Activated CD4-positive, alpha-beta T cell treated with anti-CD3 and anti-CD28 coated beads, Interleukin-2, amount 10 ng/mL, durations not matched to agents 7 days and 5 days (primary cell): ENCODE measurements at regions not wholly inside any gene's neighbourhood (a gene's known extent, or its start where the extent isn't known, plus 50 kb on each side); places are given as distances from the start of the nearest gene placed in this dataset.

Experiments used
- CTCF ChIA-PET: fragments of 350-600 bp; sonication (Branson Sonifier 250); formaldehyde crosslinking; loops from one replicate; lab custom pipeline; 2021; ENCODE audit warnings: antibody characterized with exemption; lab: Charles Lee
- POLR2A ChIA-PET: fragments of 350-600 bp; sonication (Branson Sonifier 250); formaldehyde crosslinking; loops from one replicate; lab custom pipeline; 2021; ENCODE audit warnings: antibody characterized with exemption; lab: Charles Lee
- DNase-seq: peaks from one replicate; pipeline ENCODE4 v3.0.0-alpha.2; 2020
- H3K27ac Mint-ChIP-seq: one replicate; pipeline ENCODE4 v1.8.0; 2021; ENCODE audit warnings: mild to moderate bottlenecking, moderate library complexity, mixed read lengths
- H3K27me3 Mint-ChIP-seq: one replicate; pipeline ENCODE4 v1.8.0; 2021; ENCODE audit warnings: mixed read lengths
- H3K36me3 Mint-ChIP-seq: one replicate; pipeline ENCODE4 v1.8.0; 2021; ENCODE audit warnings: low read depth, mixed read lengths
- H3K4me1 Mint-ChIP-seq: one replicate; pipeline ENCODE4 v1.8.0; 2021; ENCODE audit warnings: mixed read lengths
- H3K4me3 Mint-ChIP-seq: one replicate; pipeline ENCODE4 v1.8.0; 2021; ENCODE audit warnings: mild to moderate bottlenecking, moderate library complexity, mixed read lengths
- H3K9me3 Mint-ChIP-seq: one replicate; pipeline ENCODE4 v1.8.0; 2021; ENCODE audit warnings: mixed read lengths

- H3K27me3 Mint-ChIP-seq: no peaks in the 10 kb centered on the region
- ChIA-PET CTCF (no interaction called here), POLR2A (no interaction called here)
- no peak overlapping the region for H3K27ac Mint-ChIP-seq
- H3K36me3 Mint-ChIP-seq: no peaks in the 10 kb centered on the region
- DNase-seq: no peak
- H3K4me3 Mint-ChIP-seq: no peak overlapping the region
- no peaks in the 10 kb centered on the region for H3K4me1 Mint-ChIP-seq
- no peaks in the 10 kb centered on the region for H3K9me3 Mint-ChIP-seq
Observed at GRCh38 chr18:22606563-22607283, 189.0 kb upstream of the CTAGE1 start.

GRCh38 chr18:22607284-22607635 lies 189.5 kb upstream of the CTAGE1 start:
- ChIA-PET POLR2A (no interaction called here), CTCF (no interaction called here)
- no peak overlapping the region for H3K4me3 Mint-ChIP-seq
- no peak overlapping the region for H3K27ac Mint-ChIP-seq
- H3K27me3 Mint-ChIP-seq: no peaks in the 10 kb centered on the region
- no peaks in the 10 kb centered on the region for H3K4me1 Mint-ChIP-seq
- H3K36me3 Mint-ChIP-seq: no peaks in the 10 kb centered on the region
- H3K9me3 Mint-ChIP-seq: no peaks in the 10 kb centered on the region
- no peak for DNase-seq

DNA sequence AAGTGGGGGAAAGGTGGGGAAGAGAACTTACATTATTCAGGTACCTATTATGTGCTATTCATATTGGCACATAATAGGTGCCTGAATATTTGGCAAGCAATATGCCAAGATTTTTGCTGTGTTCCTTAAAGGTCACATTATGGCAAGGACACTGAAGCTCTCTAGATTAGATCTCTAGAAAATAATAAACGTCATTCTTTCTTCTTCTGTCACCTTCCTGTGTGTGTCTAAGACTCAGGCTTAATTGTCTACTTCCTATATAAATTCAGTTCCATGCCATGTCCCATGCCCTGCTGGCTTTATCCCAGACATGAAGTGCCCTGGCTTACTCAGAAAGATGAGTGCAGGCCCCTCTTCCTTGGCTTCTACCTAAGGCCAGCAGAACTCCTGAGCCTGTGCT lies 191.1 kb upstream of the CTAGE1 start:
- Mint-ChIP-seq H3K27ac (no peak overlapping the region), H3K9me3 (no peaks in the 10 kb centered on the region), H3K4me3 (no peak overlapping the region), H3K36me3 (no peaks in the 10 kb centered on the region), H3K27me3 (no peaks in the 10 kb centered on the region), H3K4me1 (no peaks in the 10 kb centered on the region)
- no peak for DNase-seq
- ChIA-PET POLR2A (no interaction called here), CTCF (no interaction called here)

DNA sequence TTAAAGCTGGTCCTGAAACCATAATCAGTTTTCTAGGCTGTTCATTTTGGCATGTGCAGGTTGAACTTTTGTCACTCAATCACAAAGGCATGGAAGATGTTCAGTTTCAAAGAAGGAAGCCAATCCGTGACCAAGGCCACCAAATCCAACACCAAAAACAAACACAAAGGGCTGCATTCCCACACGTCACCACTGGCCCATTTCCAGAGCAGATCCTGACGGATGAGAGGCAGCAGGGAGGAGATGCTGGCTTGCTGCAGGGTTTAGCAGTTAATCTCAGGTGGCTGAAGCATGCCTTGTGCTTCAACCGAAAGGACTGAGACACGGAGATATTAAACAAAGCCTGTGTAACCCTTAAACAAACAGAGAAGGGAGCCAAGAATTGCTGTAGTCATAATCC lies 191.9 kb upstream of the CTAGE1 start:
- no peak for DNase-seq
- no peaks in the 10 kb centered on the region for H3K9me3 Mint-ChIP-seq
- H3K4me1 Mint-ChIP-seq: no peaks in the 10 kb centered on the region
- H3K27ac Mint-ChIP-seq: no peak overlapping the region
- H3K4me3 Mint-ChIP-seq: no peak overlapping the region
- H3K27me3 Mint-ChIP-seq: no peaks in the 10 kb centered on the region
- no peaks in the 10 kb centered on the region for H3K36me3 Mint-ChIP-seq
- ChIA-PET POLR2A (no interaction called here), CTCF (no interaction called here)

DNA sequence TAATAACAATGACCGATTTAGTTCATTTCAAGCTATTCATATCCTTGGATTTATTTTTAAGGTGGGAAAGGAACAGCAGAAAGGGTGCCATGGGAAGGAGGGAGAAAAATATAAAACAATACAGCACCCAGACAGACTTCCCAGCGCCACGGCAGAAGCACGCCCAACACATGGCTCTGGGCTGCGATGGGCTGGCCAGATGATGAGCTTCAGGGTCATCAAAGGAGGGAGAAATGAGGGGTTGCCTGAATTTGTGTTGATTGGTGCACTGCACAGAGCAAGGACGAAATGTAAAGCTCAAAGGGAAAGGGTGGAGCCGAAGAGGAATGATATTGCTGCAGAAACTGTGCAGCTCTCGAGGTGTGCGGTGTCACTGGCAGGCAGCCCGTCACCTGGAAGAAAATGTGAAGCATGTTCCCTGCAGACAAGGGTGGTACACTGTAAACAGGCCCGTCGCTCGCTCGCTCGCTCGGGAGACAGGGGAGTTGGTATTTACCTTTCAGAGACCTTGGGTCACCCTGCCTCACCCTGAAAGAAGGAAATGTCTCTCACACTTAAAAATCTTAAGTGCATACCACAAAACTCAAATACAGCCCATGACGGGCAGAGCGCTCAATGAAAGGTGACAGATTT lies 195.5 kb upstream of the CTAGE1 start:
- Mint-ChIP-seq H3K4me1 (no peaks in the 10 kb centered on the region), H3K36me3 (no peaks in the 10 kb centered on the region), H3K27me3 (peaks cover 3% of the 10 kb centered on the region), H3K9me3 (peaks cover 2% of the 10 kb centered on the region), H3K4me3 (no peak overlapping the region), H3K27ac (no peak overlapping the region)
- DNase-seq: no peak
- ChIA-PET POLR2A (no interaction called here), CTCF (no interaction called here)

DNA sequence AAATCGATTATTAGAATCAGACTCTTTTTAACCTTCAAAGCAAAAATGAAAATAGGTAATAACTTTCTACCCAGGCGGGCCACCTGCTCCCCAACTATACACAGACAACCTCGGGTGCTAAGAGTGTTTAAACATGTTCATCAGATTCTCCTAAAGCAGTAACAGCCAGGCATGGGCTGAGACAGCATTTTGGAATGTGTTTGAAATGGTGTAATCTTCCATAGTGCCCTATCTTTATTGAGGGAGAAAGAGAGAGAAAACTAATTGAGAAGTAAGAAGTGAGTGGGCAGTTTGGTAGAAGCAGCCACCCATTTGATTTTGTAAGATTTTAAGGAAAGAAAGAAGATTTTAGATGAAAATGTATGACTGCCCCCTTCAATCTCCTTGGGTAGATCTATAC lies 196.1 kb upstream of the CTAGE1 start:
- peaks cover 3% of the 10 kb centered on the region for H3K27me3 Mint-ChIP-seq
- DNase-seq: no peak
- H3K36me3 Mint-ChIP-seq: no peaks in the 10 kb centered on the region
- ChIA-PET POLR2A (no interaction called here), CTCF (no interaction called here)
- no peaks in the 10 kb centered on the region for H3K4me1 Mint-ChIP-seq
- no peak overlapping the region for H3K4me3 Mint-ChIP-seq
- H3K9me3 Mint-ChIP-seq: peaks cover 2% of the 10 kb centered on the region
- H3K27ac Mint-ChIP-seq: no peak overlapping the region

GRCh38 chr18:22623513-22623912 lies 205.8 kb upstream of the CTAGE1 start:
- Mint-ChIP-seq H3K36me3 (no peaks in the 10 kb centered on the region), H3K27me3 (no peaks in the 10 kb centered on the region), H3K4me1 (no peaks in the 10 kb centered on the region), H3K27ac (no peak overlapping the region), H3K4me3 (no peak overlapping the region), H3K9me3 (no peaks in the 10 kb centered on the region)
- no peak for DNase-seq
- ChIA-PET POLR2A (no interaction called here), CTCF (no interaction called here)

DNA sequence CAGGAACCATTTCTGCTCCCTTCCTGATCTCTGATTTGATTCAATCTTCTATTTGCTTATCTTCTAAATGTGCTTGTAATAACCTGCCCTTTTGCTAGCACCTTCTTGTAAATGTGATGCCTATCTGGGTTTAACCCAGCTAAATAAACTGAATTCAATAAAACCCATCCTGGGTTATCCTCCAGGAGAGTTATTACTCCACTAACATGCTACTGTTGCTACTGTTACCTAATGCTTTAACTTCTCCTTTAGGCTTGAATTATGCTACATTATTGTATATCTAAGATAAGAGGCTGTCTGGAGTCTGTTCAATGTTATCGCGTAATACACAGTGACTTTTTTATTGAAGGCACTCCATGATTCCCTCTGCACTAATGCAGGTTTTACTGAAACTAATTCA lies 206.5 kb upstream of the CTAGE1 start:
- no peaks in the 10 kb centered on the region for H3K36me3 Mint-ChIP-seq
- ChIA-PET CTCF (no interaction called here), POLR2A (no interaction called here)
- no peaks in the 10 kb centered on the region for H3K27me3 Mint-ChIP-seq
- H3K9me3 Mint-ChIP-seq: no peaks in the 10 kb centered on the region
- H3K4me3 Mint-ChIP-seq: no peak overlapping the region
- no peaks in the 10 kb centered on the region for H3K4me1 Mint-ChIP-seq
- DNase-seq: no peak
- no peak overlapping the region for H3K27ac Mint-ChIP-seq

- ChIA-PET CTCF (no interaction called here), POLR2A (no interaction called here)
- Mint-ChIP-seq H3K36me3 (no peaks in the 10 kb centered on the region), H3K4me3 (no peak overlapping the region), H3K4me1 (no peaks in the 10 kb centered on the region), H3K27me3 (no peaks in the 10 kb centered on the region), H3K27ac (no peak overlapping the region), H3K9me3 (no peaks in the 10 kb centered on the region)
- no peak for DNase-seq
Observed at GRCh38 chr18:22625406-22625805, 207.7 kb upstream of the CTAGE1 start.

- POLR2A ChIA-PET: no interaction called here
- no peaks in the 10 kb centered on the region for H3K9me3 Mint-ChIP-seq
- CTCF ChIA-PET: no interaction called here
Observed at GRCh38 chr18:22626771-22627170, 209.1 kb upstream of the CTAGE1 start.

DNA sequence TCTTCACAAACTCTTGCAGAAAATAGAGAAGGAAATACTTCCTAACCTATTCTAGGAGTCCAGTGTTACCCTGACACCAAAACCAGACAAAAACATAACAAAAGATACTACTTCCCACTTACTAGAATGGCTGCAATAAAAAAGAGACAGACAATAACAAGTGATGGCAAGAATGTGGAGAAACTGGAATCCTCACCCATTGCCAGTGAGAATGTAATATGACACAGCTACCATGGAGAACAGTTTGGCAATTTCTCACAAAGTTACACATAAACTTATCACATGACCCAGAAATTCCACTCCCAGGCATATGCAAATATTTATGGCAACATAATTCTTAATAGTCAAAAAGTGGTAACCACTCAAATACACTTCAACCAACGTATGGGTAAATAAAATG lies 209.8 kb upstream of the CTAGE1 start:
- no peaks in the 10 kb centered on the region for H3K36me3 Mint-ChIP-seq
- no peaks in the 10 kb centered on the region for H3K4me1 Mint-ChIP-seq
- no peak overlapping the region for H3K4me3 Mint-ChIP-seq
- no peaks in the 10 kb centered on the region for H3K9me3 Mint-ChIP-seq
- H3K27ac Mint-ChIP-seq: no peak overlapping the region
- ChIA-PET CTCF (no interaction called here), POLR2A (no interaction called here)
- H3K27me3 Mint-ChIP-seq: no peaks in the 10 kb centered on the region
- no peak for DNase-seq

More at GRCh38 chr18:22626771-22627170, 209.1 kb upstream of the CTAGE1 start:
- H3K4me1 Mint-ChIP-seq: no peaks in the 10 kb centered on the region
- no peak for DNase-seq
- no peaks in the 10 kb centered on the region for H3K27me3 Mint-ChIP-seq
- no peak overlapping the region for H3K27ac Mint-ChIP-seq
- H3K4me3 Mint-ChIP-seq: no peak overlapping the region
- H3K36me3 Mint-ChIP-seq: no peaks in the 10 kb centered on the region

DNA sequence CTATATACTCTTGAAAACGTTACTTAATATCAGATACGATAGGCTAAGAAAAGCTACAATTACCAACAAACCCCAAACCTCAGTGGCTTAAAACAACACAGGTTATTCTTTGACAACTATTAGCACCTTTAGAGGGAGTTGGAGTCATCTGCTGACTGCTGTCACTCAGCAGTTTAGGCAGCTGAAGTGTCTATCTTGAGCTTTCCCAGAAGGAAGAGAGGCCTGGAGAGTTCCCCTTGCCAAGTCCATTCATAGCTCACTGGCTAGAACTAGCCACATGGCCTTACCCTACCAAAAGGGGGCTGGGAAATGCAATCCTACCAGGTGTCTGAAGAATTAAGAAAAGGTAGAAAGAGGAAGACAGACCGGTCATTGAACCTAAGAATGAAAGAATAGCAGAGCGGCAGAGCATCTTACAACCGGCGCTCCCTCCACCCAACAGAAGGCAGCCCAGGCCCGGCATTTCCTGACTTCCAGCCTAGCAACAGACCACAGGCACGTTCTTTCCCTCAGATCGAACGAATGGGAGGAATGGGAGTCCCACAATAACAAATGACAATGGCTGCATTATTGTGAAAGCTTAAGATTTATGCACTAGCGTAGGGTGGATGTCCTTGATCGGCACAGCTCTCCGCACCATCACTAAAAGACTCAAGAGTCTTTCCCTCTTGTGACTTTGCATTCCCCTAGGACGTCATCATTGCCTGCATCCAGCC lies 211.2 kb upstream of the CTAGE1 start:
- Mint-ChIP-seq H3K27ac (no peak overlapping the region), H3K4me3 (no peak overlapping the region), H3K27me3 (no peaks in the 10 kb centered on the region), H3K9me3 (no peaks in the 10 kb centered on the region), H3K36me3 (no peaks in the 10 kb centered on the region), H3K4me1 (no peaks in the 10 kb centered on the region)
- CTCF ChIA-PET: no interaction called here
- POLR2A ChIA-PET: no interaction called here
- no peak for DNase-seq

DNA sequence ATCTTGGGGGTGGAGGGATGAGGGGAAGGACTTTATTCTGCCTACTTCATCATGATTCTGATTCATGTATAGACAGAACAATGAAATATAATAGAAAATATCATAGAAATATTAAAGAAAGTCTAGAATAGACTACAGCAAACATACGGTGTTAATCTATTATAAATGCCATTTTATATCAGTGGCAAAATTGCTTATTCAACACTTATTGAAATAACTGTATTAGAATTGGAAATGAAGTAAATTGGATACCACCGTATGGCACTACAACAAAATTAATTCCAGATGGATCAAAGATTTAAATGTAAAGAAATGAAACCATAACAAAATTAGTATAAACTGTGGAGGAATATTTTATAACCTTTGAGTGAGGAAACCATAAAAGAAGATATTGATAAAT lies 213.3 kb upstream of the CTAGE1 start:
- H3K36me3 Mint-ChIP-seq: no peaks in the 10 kb centered on the region
- CTCF ChIA-PET: no interaction called here
- no peak for DNase-seq
- no peaks in the 10 kb centered on the region for H3K4me1 Mint-ChIP-seq
- no peak overlapping the region for H3K4me3 Mint-ChIP-seq
- no peaks in the 10 kb centered on the region for H3K27me3 Mint-ChIP-seq
- POLR2A ChIA-PET: no interaction called here
- H3K27ac Mint-ChIP-seq: no peak overlapping the region
- H3K9me3 Mint-ChIP-seq: peaks cover under 1% of the 10 kb centered on the region
